SU-DHL-6 (cell line): ENCODE measurements at regions not wholly inside any gene's neighbourhood (a gene's known extent, or its start where the extent isn't known, plus 50 kb on each side); places are given as distances from the start of the nearest gene placed in this dataset.

Experiments used
- H2AFZ ChIP-seq: fragments of 200-600 bp; sonication (generic); 2 replicates; pipeline ENCODE4 v1.6.1; 2014; ENCODE audit warnings: low read depth, mild to moderate bottlenecking, moderate library complexity, mixed read lengths, antibody characterized with exemption, low read length; ENCODE audit not compliant: severe bottlenecking
- H3F3A ChIP-seq: fragments of 200-600 bp; shearing (Covaris generic); 2 replicates; pipeline ENCODE4 v1.6.0; 2016; ENCODE audit warnings: antibody characterized with exemption, mild to moderate bottlenecking; ENCODE audit not compliant: insufficient read depth
- H3K27ac ChIP-seq: fragments of 200-600 bp; sonication (generic); 2 replicates; pipeline ENCODE4 v1.5.1; 2016; ENCODE audit warnings: low read depth, mild to moderate bottlenecking, low read length, moderate library complexity, mixed read lengths
- H3K27me3 ChIP-seq: fragments of 200-600 bp; sonication (generic), shearing (Covaris generic); 2 replicates; pipeline ENCODE4 v1.6.0; 2014; ENCODE audit warnings: mild to moderate bottlenecking, low read length
- H3K36me3 ChIP-seq: fragments of 200-600 bp; sonication (generic); 2 replicates; pipeline ENCODE4 v1.6.1; 2014; ENCODE audit warnings: mild to moderate bottlenecking, low read length, mixed read lengths
- H3K4me2 ChIP-seq: fragments of 300-600, 200-600 bp; shearing (Covaris generic), sonication (generic); 2 replicates; pipeline ENCODE4 v1.6.0; 2014; ENCODE audit warnings: low read length, low read depth, mild to moderate bottlenecking; ENCODE audit not compliant: poor library complexity, severe bottlenecking
- H3K4me3 ChIP-seq: fragments of 200-600 bp; sonication (generic); 2 replicates; pipeline ENCODE4 v1.5.1; 2014; ENCODE audit warnings: antibody characterized with exemption, low read length, mild to moderate bottlenecking, mixed read lengths; ENCODE audit not compliant: insufficient read depth, poor library complexity, severe bottlenecking
- H3K79me2 ChIP-seq: fragments of 200-600 bp; sonication (generic); 2 replicates; pipeline ENCODE4 v1.6.1; 2014; ENCODE audit warnings: mild to moderate bottlenecking, low read length, moderate library complexity; ENCODE audit not compliant: insufficient read depth
- H3K9ac ChIP-seq: fragments of 200-600 bp; sonication (generic); 2 replicates; pipeline ENCODE4 v1.7.0; 2014; ENCODE audit warnings: mild to moderate bottlenecking, low read length
- H3K9me2 ChIP-seq: fragments of 200-600 bp; sonication (generic); replicated peaks from 2 replicates; pipeline ENCODE4 v1.6.1; 2014; ENCODE audit warnings: low read length; ENCODE audit not compliant: insufficient read depth
- H3K9me3 ChIP-seq: fragments of 200-600 bp; sonication (generic); 2 replicates; pipeline ENCODE4 v1.6.1; 2014; ENCODE audit warnings: low read length, mixed read lengths; ENCODE audit not compliant: insufficient read depth
- H4K20me1 ChIP-seq: fragments of 200-600 bp; sonication (generic); 2 replicates; pipeline ENCODE4 v1.6.1; 2014; ENCODE audit warnings: low read depth, mild to moderate bottlenecking, antibody characterized with exemption, low read length, moderate library complexity, mixed read lengths
- CTCF ChIP-seq: fragments of 200-600 bp; sonication (generic); IDR thresholded peaks from one replicate; pipeline ENCODE4 v1.5.1; 2017; ENCODE audit warnings: antibody characterized with exemption, mild to moderate bottlenecking, low read length, moderate library complexity; ENCODE audit not compliant: insufficient read depth, poor library complexity, severe bottlenecking
- EZH2phosphoT487 ChIP-seq: fragments of 200-600 bp; sonication (generic), shearing (Covaris generic); conservative IDR thresholded peaks from 2 replicates; pipeline ENCODE4 v1.6.1; 2018; ENCODE audit warnings: mild to moderate bottlenecking, antibody characterized with exemption, low read length, moderate library complexity, mixed read lengths

DNA sequence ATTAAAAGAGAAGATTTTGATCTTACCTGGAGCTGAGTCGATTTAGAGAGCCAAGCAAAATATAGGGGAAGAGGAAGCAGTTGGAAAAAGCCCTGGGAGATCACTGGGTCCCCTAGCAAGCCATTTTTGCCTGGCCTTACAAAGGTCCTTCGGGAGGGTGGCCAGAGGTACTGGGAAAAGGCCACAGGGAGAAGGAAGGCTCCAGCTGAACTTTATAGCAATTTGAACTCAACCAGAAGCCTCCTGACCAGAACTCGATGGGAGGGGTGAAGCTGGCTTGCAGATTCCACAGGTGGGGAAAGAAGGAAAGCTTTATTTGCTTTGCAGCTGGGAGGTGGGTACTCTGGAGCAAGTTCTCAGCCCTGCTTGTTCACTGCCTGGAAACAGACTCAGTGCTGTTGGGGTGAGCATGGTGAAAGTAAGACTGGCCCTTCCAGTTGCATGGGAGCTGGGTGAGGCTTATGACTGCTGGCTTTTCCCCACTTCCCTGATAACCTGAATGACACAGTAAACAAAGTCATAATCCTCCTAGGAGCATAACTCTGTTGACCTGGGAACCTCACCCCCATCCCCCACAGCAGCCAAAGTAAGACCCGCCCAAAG, 855.8 kb downstream of the FSCB start:
- TF ChIP-seq EZH2phosphoT487 (no peak), CTCF (no peak)
- H3K9ac ChIP-seq, result no peak overlapping the region
- no peak overlapping the region for H2AFZ ChIP-seq
- H3F3A ChIP-seq, result no peaks in the 10 kb centered on the region
- no peak overlapping the region for H3K27ac ChIP-seq
- H3K79me2 ChIP-seq, result no peaks in the 10 kb centered on the region
- no peaks in the 10 kb centered on the region; the same call in 1 of the 2 replicates for H3K36me3 ChIP-seq
- H4K20me1 ChIP-seq, result no peaks in the 10 kb centered on the region
- H3K27me3 ChIP-seq, result no peaks in the 10 kb centered on the region
- no peaks in the 10 kb centered on the region for H3K9me2 ChIP-seq
- peaks cover 5% of the 10 kb centered on the region; the same call in 1 of the 2 replicates for H3K9me3 ChIP-seq
- no peak overlapping the region for H3K4me2 ChIP-seq
- H3K4me3 ChIP-seq, result no peak overlapping the region

- H3K9ac ChIP-seq, result no peak overlapping the region
- no peaks in the 10 kb centered on the region; the same call in 1 of the 2 replicates for H3K36me3 ChIP-seq
- no peak overlapping the region for H3K4me3 ChIP-seq
- no peaks in the 10 kb centered on the region for H3K79me2 ChIP-seq
- peaks cover 5% of the 10 kb centered on the region; the same call in 1 of the 2 replicates for H3K9me3 ChIP-seq
- H3F3A ChIP-seq, result no peaks in the 10 kb centered on the region
- H3K9me2 ChIP-seq, result no peaks in the 10 kb centered on the region
- H3K4me2 ChIP-seq, result no peak overlapping the region
- H3K27ac ChIP-seq, result no peak overlapping the region
- H3K27me3 ChIP-seq, result no peaks in the 10 kb centered on the region
- H4K20me1 ChIP-seq, result no peaks in the 10 kb centered on the region
- TF ChIP-seq EZH2phosphoT487 (no peak), CTCF (no peak)
- peak overlapping the region; percentile 43 for H2AFZ ChIP-seq
Observed at GRCh38 chr14:43649508-43649907, 857.6 kb downstream of the FSCB start.

- Histone ChIP-seq H3K27ac (no peak overlapping the region), H2AFZ (no peak overlapping the region), H3F3A (no peaks in the 10 kb centered on the region), H3K9me2 (no peaks in the 10 kb centered on the region), H3K27me3 (no peaks in the 10 kb centered on the region), H3K9ac (no peak overlapping the region), H4K20me1 (no peaks in the 10 kb centered on the region), H3K79me2 (no peaks in the 10 kb centered on the region), H3K4me3 (no peak overlapping the region), H3K4me2 (no peak overlapping the region), H3K36me3 (no peaks in the 10 kb centered on the region; the same call in 1 of the 2 replicates), H3K9me3 (peaks cover 5% of the 10 kb centered on the region; the same call in 1 of the 2 replicates)
- TF ChIP-seq EZH2phosphoT487 (no peak), CTCF (no peak)
Observed at GRCh38 chr14:43647302-43647701, 859.8 kb downstream of the FSCB start.
